ENCODE measurements at regions not wholly inside any gene's neighbourhood (a gene's known extent, or its start where the extent isn't known, plus 50 kb on each side); places are given as distances from the start of the nearest gene placed in this dataset.

DNA sequence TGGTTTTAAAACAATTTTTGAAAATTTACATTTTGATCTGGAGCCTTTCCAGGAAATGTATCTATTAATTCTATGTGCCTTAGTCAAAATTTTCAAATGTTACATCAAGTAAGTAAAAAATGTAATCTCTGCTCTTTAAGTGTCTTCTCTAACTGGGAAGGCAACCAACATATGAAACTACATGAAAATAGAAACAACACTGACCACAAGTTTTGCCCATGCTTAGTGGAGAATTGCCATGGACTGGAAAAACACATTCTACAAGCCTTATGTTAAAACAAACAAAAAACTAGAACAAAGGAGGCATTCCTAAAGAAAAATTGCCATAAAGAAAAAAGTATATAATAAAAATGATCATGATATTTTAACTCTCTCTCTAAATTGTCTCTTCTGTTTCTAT is 75.9 kb upstream of the SPRED1 start:
- DNase-seq (ENCODE audit: low read depth) = no peak

DNA sequence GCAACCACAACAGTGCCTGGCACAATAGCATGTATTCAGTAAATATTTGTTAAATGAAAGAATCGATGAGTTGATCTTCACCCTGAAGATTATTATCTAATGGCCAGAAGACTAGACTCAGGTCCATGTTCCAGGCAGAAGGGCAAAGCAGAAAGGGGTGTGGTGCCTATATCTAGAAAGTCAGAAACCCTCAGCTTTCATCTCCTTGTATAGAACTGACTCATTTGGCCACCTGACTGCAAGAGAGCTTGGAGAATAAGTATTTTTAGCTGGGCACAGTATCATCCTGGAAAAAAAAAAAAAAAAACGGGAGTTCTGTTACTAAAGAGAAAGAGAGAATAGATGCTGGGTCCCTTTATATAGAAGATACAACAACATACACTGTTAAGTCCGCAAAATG is 69.7 kb upstream of the SPRED1 start:
- no peak for DNase-seq (ENCODE audit: low read depth)

DNA sequence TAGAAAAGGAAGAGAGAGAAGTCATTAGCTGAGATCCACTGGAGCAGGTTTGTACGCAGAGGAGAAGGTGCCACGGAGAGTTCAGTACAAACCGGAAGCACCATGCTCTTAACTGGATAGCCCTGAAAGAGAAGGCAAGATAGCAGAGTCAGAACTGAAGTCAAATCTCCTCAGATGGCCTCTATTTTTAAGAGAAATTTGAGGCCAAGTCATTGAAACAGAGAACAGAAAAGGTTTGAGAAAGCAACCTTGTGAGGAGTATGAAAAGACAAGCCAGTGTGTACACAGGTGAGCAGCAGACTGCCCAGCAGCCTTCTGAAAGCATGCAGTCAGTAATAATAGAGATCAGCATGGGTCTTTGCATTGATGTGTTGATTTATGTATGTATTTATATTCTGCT is 66.1 kb upstream of the SPRED1 start:
- no peak for DNase-seq (ENCODE audit: low read depth)

DNA sequence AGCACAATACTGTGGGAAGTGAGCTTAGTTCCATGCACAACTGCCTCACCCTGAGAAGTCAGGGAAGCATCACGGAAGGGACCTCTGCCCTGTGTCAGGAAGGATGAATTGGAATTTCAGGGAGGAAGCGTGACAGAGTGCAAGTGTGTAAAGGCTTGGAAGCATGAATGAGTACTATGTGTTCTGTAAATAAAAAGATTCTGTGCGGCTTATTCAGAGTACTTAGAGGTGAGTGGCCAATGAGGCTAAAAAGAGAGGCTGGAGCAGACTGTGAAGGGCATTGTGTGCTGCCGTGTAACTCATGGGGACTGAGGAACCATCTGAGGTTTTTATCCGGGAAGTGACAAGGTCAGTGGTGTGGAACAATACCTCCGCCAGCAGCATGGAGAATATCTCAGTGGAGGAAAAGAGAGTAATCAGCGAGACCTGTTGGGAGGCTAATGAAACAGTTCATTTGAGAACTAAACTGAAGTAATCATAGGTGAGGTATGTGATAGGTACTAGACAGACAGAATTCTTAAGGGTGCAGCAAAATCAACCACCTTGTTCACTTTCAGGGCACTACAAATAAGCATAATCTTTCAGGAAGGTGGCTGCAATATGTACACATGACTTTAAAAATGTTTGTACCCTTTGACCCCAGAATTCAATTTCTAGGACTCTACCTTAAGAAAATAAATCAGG is 64.9 kb upstream of the SPRED1 start:
- DNase-seq (ENCODE audit: low read depth) = no peak

DNA sequence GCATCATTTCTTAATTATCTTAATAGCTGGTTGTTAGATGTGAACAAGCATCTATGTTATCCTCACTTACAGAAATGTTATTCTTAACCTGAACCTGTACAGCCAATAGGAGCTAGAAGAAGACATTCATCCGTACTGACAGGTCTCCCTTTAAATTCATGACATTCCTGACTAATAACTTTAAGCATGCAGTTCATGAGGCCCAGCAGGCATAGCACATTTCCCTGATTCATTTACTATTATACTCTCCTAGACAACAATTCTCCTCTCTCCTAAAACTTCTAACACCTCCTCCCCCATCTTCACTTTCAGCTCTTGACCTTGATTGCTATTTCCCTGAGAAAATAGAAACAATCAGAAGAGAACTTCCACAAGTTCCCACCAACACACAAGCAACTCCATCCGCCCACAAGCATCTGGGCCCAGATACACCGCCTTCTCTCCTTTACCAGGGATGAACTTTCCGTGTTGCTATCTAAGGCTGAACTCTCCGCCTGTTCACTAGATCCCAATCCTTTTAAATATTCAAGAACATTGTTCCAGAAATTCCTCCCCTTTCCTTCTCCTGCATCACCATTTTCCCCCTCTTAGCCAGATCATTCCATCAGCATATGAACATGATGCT is 62.9 kb upstream of the SPRED1 start:
- no peak for DNase-seq (ENCODE audit: low read depth)

DNA sequence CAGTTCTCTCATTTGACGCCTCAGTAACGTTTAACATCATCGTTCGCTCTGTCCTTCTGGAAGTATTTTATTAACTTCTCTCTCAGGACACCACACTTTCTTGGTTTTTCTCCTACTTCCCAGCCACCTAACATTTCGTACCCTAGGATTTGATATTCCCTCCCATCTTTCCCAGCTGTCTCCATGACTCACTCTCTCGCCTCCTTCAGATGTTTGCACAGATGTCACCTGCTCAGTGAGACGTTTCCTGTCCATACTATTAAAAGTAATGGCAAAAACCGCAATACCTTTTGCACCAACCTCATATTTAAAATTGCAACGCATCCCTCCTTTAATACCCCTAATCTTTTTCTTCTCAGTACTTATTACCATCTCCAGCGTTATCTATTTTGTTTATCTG is 62.1 kb upstream of the SPRED1 start:
- no peak for DNase-seq (ENCODE audit: low read depth)

DNA sequence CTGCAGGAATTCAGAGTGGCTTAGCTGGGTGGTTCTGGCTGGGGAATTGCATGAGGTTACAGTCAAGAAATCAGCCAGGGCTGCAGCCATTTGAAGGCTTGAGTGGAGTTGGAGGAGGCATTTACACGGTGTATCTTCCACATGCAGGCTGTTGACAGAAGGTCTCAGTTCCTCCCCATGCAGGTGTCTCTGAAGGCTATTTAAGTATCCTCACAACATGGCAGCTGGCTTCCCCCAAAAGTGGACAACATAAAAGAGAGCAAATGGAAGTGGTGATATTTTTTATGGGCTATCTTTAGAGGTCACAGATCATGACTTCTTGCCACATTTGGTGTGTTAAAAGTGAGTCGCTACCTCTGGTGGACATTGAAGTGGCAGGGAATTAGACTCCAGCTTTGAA is 60.1 kb upstream of the SPRED1 start:
- no peak for DNase-seq (ENCODE audit: low read depth)

DNA sequence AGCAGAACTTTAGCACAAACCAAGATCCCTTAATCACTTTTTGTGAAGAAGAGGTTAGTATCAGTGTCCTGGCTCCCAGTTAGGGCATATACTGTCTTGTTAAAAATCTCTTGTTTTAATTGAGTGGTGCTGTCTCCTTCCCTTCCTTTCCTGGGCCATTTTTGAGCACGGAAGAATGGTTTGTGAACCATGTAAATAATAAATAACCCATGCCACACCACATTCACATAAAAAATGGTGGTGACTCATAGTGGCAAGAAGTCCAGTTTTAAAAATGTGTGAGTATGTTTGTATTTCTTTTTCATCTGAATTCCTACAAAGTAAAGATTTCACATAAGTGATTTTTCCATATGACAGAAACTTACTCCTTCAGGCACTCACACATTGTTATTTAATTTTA is 59.1 kb upstream of the SPRED1 start:
- DNase-seq (ENCODE audit: low read depth) = no peak

DNA sequence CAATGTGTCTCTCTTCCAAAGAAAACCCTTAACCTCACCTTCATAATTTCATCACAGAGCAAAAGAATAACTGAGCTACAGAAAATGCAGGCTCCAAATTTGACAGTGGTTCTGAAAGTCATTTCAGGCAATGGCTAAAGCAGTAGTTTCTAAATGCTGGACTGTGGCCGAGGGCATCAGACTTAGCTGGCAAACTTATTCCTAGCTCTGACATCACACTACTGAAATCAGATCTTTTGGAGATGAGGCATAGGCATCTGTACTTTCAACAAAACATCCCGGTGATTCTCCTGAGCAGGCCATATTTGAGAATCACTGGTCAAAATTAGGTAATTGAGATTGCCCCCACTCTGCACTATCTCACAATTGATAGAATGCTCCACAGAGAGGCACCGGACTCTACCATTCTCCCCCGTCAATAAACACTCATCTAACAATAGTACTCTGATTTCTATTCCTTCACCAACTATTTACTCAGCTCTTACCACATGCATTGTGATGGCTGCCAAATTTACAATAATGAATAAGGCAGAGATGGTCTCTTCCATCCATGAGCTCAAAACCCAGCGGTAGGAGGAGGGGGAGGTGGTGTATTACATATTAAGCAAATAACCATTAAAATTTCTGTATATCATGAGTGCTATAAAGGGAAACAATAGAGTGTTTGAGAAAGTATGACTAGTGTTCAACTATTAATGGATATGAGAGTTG is 57.3 kb upstream of the SPRED1 start:
- DNase-seq (ENCODE audit: low read depth) = peak; percentile 25

DNA sequence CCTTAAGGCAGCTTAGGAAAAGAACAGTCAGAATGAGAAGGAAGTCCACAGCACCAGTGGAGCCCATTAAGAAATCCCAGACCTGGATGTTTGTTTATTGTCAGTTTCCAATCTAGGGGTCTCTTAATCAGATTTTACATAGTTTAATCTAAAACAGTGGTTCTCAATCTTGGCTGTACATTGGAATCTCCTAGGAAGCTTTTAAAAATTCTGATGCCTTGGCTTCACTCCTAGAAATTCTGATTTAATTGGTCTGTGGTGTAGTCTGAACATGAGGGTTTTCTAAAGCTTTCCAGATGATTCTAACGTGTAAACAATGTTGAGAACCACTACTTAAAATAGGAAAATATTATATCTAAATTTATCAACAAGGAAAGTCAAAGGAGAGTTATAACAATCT is 56.6 kb upstream of the SPRED1 start:
- DNase-seq (ENCODE audit: low read depth) = peak; percentile 33

DNA sequence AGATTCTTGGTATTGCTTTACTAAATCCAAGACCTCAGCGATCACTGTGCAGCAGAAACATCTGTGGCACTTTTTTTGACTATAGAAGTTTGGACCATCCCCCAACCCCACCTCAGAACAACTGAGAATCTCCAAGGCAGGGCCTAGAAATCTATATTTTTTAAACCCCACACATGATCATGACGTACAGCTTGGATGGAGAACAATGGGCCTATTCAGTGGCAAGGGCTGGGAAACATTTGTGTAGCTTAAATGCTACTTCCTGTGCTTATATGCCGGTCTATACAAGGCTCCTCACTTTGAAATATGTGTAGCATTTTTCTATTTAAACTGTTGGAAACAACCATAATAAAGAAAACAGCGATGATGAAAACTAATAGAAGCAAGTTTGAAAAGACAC is 55.1 kb upstream of the SPRED1 start:
- no peak for DNase-seq (ENCODE audit: low read depth)

DNA sequence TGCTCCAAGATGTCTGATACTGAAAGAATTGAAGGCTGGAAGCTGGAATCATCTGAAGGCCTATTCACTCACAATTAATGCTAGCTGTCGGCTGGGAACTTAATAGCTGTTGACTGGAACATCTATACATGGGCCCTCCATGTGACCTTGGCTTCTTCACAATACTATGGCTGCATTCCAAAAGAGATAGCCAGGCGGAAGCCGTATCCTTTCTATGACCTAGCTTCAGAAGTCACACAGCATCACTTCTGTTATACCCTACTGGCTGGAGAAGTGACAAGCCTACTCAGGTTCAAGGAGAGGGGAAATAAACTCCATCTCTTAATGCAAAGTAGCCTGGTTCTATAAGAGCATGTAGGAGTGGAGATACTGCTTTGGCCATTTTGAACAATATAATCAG is 50.9 kb upstream of the SPRED1 start:
- no peak for DNase-seq (ENCODE audit: low read depth)

DNA sequence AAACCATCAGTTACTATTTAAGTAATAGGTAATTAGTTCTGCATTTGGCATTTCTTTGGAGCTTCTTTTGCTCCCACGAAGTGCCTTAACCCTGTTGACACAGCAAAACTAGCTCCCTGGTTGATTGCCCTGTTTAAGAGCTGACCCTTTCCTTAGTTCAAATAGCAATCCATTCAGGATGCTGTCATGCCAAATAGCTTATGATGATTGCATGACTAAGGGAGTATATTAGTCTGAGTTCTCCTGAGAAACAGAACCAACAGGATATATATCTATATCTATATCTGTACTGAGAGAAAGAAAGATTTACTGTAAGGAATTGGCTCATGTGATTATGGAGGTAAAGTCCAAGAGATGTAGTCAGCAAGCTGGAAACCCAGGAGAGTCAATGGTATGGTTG is 50.3 kb upstream of the SPRED1 start:
- no peak for DNase-seq (ENCODE audit: low read depth)
